ENCODE measurements at regions not wholly inside any gene's neighbourhood (a gene's known extent, or its start where the extent isn't known, plus 50 kb on each side); places are given as distances from the start of the nearest gene placed in this dataset.

- Mint-ChIP-seq H3K27ac (no peak overlapping the region), H3K4me3 (no peak overlapping the region), H3K27me3 (no peaks in the 10 kb centered on the region), H3K36me3 (ENCODE audit: low read depth) (no peaks in the 10 kb centered on the region), H3K4me1 (no peaks in the 10 kb centered on the region)
- DNase-seq (no peak), ATAC-seq (no peak)
- H3K9me3 ChIP-seq (ENCODE audit: control insufficient read depth, low read length, poor library complexity, severe bottlenecking), result no peaks in the 10 kb centered on the region
Observed at GRCh38 chr1:217106231-217106901, 383.1 kb upstream of the ESRRG start.

DNA sequence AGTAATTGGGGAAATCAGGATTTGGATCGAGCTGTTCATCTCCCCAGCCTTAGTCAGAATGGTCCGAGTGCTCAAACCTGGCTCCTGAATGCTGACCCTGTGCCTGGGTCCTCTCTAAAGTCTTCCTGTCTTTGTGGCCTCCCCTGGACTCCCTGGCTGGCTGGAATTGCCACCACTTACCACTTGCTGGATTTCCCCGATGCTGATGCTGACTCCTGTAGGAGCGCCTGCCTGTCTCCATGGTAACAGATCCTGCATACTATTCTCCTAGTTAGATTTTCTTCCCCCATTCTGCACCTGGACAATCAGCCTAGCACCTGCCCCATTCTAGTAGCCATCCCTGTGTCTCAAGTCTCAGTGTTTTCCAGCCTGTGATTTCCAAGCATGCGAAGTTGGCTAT, 382.2 kb upstream of the ESRRG start:
- no peak overlapping the region for H3K27ac Mint-ChIP-seq
- H3K27me3 Mint-ChIP-seq, result no peaks in the 10 kb centered on the region
- no peak overlapping the region for H3K4me3 Mint-ChIP-seq
- no peaks in the 10 kb centered on the region for H3K9me3 ChIP-seq (ENCODE audit: control insufficient read depth, low read length, poor library complexity, severe bottlenecking)
- no peaks in the 10 kb centered on the region for H3K36me3 Mint-ChIP-seq (ENCODE audit: low read depth)
- DNase-seq, result no peak
- ATAC-seq, result no peak
- no peaks in the 10 kb centered on the region for H3K4me1 Mint-ChIP-seq

GRCh38 chr1:217097819-217098218, 374.6 kb upstream of the ESRRG start:
- Mint-ChIP-seq H3K36me3 (ENCODE audit: low read depth) (no peaks in the 10 kb centered on the region), H3K4me3 (no peak overlapping the region), H3K27me3 (no peaks in the 10 kb centered on the region), H3K4me1 (no peaks in the 10 kb centered on the region), H3K27ac (no peak overlapping the region)
- ATAC-seq (no peak), DNase-seq (no peak)
- H3K9me3 ChIP-seq (ENCODE audit: control insufficient read depth, low read length, poor library complexity, severe bottlenecking), result no peaks in the 10 kb centered on the region

DNA sequence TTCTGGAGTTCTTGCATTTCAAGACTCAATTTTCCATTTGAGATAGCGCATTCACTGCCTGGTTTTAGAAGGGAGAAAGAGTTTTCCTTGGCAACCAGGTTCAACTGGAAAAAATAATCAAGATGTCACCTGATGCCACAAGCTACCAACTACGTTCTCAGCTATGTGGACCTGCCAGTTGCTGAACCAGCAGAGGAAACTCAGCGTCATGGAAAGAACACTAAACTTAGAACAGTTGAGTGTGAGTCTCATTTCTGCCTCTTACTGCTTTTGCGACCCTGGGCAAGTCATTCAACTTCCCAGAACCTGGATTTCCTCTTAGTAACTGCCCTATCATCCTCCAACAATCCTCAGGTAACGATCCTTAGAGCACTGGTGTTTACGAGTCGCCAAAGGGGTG, 373.0 kb upstream of the ESRRG start:
- Mint-ChIP-seq H3K27ac (no peak overlapping the region), H3K4me3 (no peak overlapping the region), H3K36me3 (ENCODE audit: low read depth) (no peaks in the 10 kb centered on the region), H3K27me3 (peaks cover 10% of the 10 kb centered on the region), H3K4me1 (no peaks in the 10 kb centered on the region)
- DNase-seq (no peak), ATAC-seq (no peak)
- no peaks in the 10 kb centered on the region for H3K9me3 ChIP-seq (ENCODE audit: control insufficient read depth, low read length, poor library complexity, severe bottlenecking)

- no peak for DNase-seq
- no peaks in the 10 kb centered on the region for H3K4me1 Mint-ChIP-seq
- no peaks in the 10 kb centered on the region for H3K36me3 Mint-ChIP-seq (ENCODE audit: low read depth)
- no peak for ATAC-seq
- H3K4me3 Mint-ChIP-seq, result no peak overlapping the region
- H3K9me3 ChIP-seq (ENCODE audit: control insufficient read depth, low read length, poor library complexity, severe bottlenecking), result no peaks in the 10 kb centered on the region
- H3K27me3 Mint-ChIP-seq, result peaks cover 20% of the 10 kb centered on the region
- no peak overlapping the region for H3K27ac Mint-ChIP-seq
Observed at GRCh38 chr1:217095050-217095622, 371.9 kb upstream of the ESRRG start.

DNA sequence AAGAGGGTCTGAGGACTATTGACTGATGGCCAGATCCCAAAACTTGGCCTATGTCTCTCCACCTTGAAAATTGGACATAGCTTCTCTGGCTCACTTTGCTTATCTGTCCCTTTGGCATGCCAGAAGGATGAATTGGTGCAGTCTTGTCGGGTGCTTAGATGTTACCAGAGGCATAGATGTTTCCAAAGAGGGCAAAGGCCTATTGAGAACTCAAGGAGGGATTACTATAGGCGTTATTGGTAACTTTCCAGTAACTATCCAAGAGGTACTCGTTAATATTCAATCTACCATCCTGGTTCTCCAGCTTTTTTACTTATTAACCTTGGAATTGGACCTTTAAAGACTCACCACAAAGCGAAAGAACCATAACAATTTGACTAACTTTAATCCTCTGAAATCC, 368.3 kb upstream of the ESRRG start:
- no peak for DNase-seq
- H3K27me3 Mint-ChIP-seq, result peaks cover 22% of the 10 kb centered on the region
- H3K4me1 Mint-ChIP-seq, result no peaks in the 10 kb centered on the region
- no peak overlapping the region for H3K4me3 Mint-ChIP-seq
- no peaks in the 10 kb centered on the region for H3K9me3 ChIP-seq (ENCODE audit: control insufficient read depth, low read length, poor library complexity, severe bottlenecking)
- ATAC-seq, result no peak
- no peaks in the 10 kb centered on the region for H3K36me3 Mint-ChIP-seq (ENCODE audit: low read depth)
- no peak overlapping the region for H3K27ac Mint-ChIP-seq

GRCh38 chr1:217090060-217090911, 367.1 kb upstream of the ESRRG start:
- H3K4me1 Mint-ChIP-seq, result no peaks in the 10 kb centered on the region
- H3K27ac Mint-ChIP-seq, result no peak overlapping the region

DNA sequence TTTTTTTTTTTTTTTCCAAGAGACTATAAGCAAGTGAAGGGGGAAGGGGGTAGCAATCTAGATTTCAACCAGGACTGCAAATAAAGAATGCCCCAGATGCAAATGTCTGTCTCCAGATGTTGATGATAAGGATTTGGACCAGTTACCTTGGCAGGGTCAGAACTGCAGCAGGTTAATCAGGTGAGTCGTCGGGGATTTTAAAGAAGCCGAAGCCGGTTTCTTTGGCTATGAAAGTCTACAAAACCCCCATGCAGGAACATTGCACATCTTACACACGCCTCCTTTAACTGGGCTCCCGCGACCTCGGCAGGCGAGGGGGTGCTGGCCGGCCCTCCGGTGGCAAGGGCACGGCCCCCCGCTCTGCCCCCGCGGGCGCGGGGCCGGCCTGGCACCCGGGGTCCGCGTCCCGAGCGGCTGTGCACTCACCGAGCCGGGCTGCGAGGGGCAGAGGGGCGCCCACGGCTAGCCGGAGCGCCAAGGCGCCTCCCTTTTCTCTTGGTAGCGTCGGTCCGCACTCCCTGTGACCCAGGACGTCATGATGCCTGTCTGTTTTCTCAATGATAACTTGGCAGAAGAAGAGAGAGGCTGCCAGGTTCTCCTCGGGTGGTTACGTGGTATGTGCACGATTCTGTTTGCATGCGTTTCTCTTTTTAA, 366.3 kb upstream of the ESRRG start:
- no peak overlapping the region for H3K4me3 Mint-ChIP-seq
- no peaks in the 10 kb centered on the region for H3K9me3 ChIP-seq (ENCODE audit: control insufficient read depth, low read length, poor library complexity, severe bottlenecking)
- H3K36me3 Mint-ChIP-seq (ENCODE audit: low read depth), result no peaks in the 10 kb centered on the region
- H3K27ac Mint-ChIP-seq, result no peak overlapping the region
- no peak for DNase-seq
- no peak for ATAC-seq
- peaks cover 22% of the 10 kb centered on the region for H3K27me3 Mint-ChIP-seq
- H3K4me1 Mint-ChIP-seq, result no peaks in the 10 kb centered on the region

More at GRCh38 chr1:217090060-217090911, 367.1 kb upstream of the ESRRG start:
- H3K36me3 Mint-ChIP-seq (ENCODE audit: low read depth), result no peaks in the 10 kb centered on the region
- ATAC-seq (no peak), DNase-seq (no peak)
- H3K27me3 Mint-ChIP-seq, result peaks cover 22% of the 10 kb centered on the region
- no peaks in the 10 kb centered on the region for H3K9me3 ChIP-seq (ENCODE audit: control insufficient read depth, low read length, poor library complexity, severe bottlenecking)
- no peak overlapping the region for H3K4me3 Mint-ChIP-seq

- Mint-ChIP-seq H3K27ac (no peak overlapping the region), H3K4me1 (no peaks in the 10 kb centered on the region), H3K36me3 (ENCODE audit: low read depth) (no peaks in the 10 kb centered on the region), H3K4me3 (no peak overlapping the region), H3K27me3 (peaks cover 22% of the 10 kb centered on the region)
- no peak for DNase-seq
- no peak for ATAC-seq
- H3K9me3 ChIP-seq (ENCODE audit: control insufficient read depth, low read length, poor library complexity, severe bottlenecking), result no peaks in the 10 kb centered on the region
Observed at GRCh38 chr1:217088521-217089284, 365.5 kb upstream of the ESRRG start.

- H3K9me3 ChIP-seq (ENCODE audit: control insufficient read depth, low read length, poor library complexity, severe bottlenecking), result no peaks in the 10 kb centered on the region
- Mint-ChIP-seq H3K4me3 (no peak overlapping the region), H3K27me3 (peaks cover 22% of the 10 kb centered on the region), H3K36me3 (ENCODE audit: low read depth) (no peaks in the 10 kb centered on the region), H3K4me1 (no peaks in the 10 kb centered on the region), H3K27ac (no peak overlapping the region)
- ATAC-seq, result no peak
- DNase-seq, result no peak
Observed at GRCh38 chr1:217088011-217088410, 364.8 kb upstream of the ESRRG start.

DNA sequence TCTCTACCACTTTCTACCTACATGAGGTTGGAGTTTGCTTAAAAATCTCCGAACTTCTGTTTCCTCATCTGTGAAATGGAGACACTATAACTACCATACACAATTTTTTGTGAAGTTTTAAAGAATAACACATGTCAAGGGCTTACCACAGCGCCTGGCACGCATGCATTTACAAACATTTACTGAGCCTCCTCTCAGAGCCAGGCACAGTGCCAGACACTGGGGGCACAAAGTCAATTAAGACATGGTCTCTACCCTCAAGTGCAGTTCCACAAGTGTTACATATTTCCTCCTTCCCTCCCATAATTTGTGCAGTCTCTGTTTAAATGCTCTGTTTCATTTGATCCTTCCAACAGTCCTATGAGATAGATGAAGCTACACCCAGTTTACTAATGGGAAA, 356.4 kb upstream of the ESRRG start:
- no peak for DNase-seq
- no peaks in the 10 kb centered on the region for H3K9me3 ChIP-seq (ENCODE audit: control insufficient read depth, low read length, poor library complexity, severe bottlenecking)
- Mint-ChIP-seq H3K27ac (no peak overlapping the region), H3K27me3 (no peaks in the 10 kb centered on the region), H3K4me1 (no peaks in the 10 kb centered on the region), H3K4me3 (no peak overlapping the region), H3K36me3 (ENCODE audit: low read depth) (no peaks in the 10 kb centered on the region)
- no peak for ATAC-seq

DNA sequence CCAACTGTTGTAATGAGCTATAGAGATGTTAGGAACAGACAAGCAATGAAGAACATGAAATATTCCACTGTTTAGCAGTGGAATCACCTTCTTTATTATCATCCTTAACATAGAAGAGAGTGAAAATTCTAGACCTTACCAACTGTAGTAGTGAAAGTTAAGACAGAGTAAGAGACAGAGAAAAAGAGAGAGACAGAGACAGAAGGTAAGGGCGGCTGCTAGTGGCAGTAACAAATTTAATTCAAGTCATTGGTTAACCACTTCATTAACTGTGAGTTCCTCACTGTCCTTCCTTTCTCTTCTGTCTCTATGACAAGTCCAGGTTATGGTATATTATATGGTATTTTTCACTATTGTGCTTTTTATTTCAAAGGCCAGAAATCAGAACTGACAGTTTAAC, 355.7 kb upstream of the ESRRG start:
- no peak overlapping the region for H3K4me3 Mint-ChIP-seq
- DNase-seq (no peak), ATAC-seq (no peak)
- no peaks in the 10 kb centered on the region for H3K27me3 Mint-ChIP-seq
- no peaks in the 10 kb centered on the region for H3K36me3 Mint-ChIP-seq (ENCODE audit: low read depth)
- H3K4me1 Mint-ChIP-seq, result no peaks in the 10 kb centered on the region
- no peak overlapping the region for H3K27ac Mint-ChIP-seq
- no peaks in the 10 kb centered on the region for H3K9me3 ChIP-seq (ENCODE audit: control insufficient read depth, low read length, poor library complexity, severe bottlenecking)
